CD1c-positive myeloid dendritic cell (primary cell): ENCODE measurements at regions not wholly inside any gene's neighbourhood (a gene's known extent, or its start where the extent isn't known, plus 50 kb on each side); places are given as distances from the start of the nearest gene placed in this dataset.
A peak's percentile ranks its signal among the peaks of the same experiment; 100 is the strongest.
"Not testable (repeated sequence)": the region's sequence is repeated elsewhere in the genome, so short reads cannot be mapped to it uniquely, and the experiment has no call there.

ENCODE experiments used
- DNase-seq: peaks from one replicate; pipeline ENCODE4 v3.0.0-alpha.2; 2016; ENCODE audit errors: extremely low spot score

- DNase-seq, result no peak
Measured at GRCh38 chr1:182331387-182331786, 60.2 kb downstream of the GLUL start.

GRCh38 chr1:182330303-182330702 is 61.3 kb downstream of the GLUL start:
- DNase-seq, result no peak

- no peak for DNase-seq
Measured at GRCh38 chr1:182329471-182329870, 62.1 kb downstream of the GLUL start.

GRCh38 chr1:182328591-182328990 is 63.0 kb downstream of the GLUL start:
- no peak for DNase-seq

- DNase-seq, result no peak
Measured at GRCh38 chr1:182325339-182325738, 66.3 kb downstream of the GLUL start.

- DNase-seq, result not testable (repeated sequence)
Measured at GRCh38 chr1:182321532-182321931, 70.1 kb downstream of the GLUL start.

- DNase-seq, result no peak
Measured at GRCh38 chr1:182317611-182318161, 73.9 kb downstream of the GLUL start.

- not testable (repeated sequence) for DNase-seq
Measured at GRCh38 chr1:182316454-182316853, 75.1 kb downstream of the GLUL start.

- no peak for DNase-seq
Measured at GRCh38 chr1:182315167-182315556, 76.4 kb downstream of the GLUL start.

GRCh38 chr1:182309631-182310351 is 81.8 kb downstream of the GLUL start:
- no peak for DNase-seq

- no peak for DNase-seq
Measured at GRCh38 chr1:182308826-182309225, 82.8 kb downstream of the GLUL start.

GRCh38 chr1:182307486-182307885 is 84.1 kb downstream of the GLUL start:
- not testable (repeated sequence) for DNase-seq

- DNase-seq, result no peak
Measured at GRCh38 chr1:182305861-182306260, 85.7 kb downstream of the GLUL start.

GRCh38 chr1:182304627-182305026 is 87.0 kb downstream of the GLUL start:
- DNase-seq, result no peak

GRCh38 chr1:182304218-182304617 is 87.4 kb downstream of the GLUL start:
- no peak for DNase-seq

- peak; percentile 26 for DNase-seq
Measured at GRCh38 chr1:182303778-182304177, 87.8 kb downstream of the GLUL start.

- DNase-seq, result no peak
Measured at GRCh38 chr1:182301467-182302198, 90.0 kb downstream of the GLUL start.

GRCh38 chr1:182301026-182301436 is 90.6 kb downstream of the GLUL start:
- DNase-seq, result peak; percentile 17

GRCh38 chr1:182299728-182300616 is 91.6 kb downstream of the GLUL start:
- peak; percentile 69 for DNase-seq

- not testable (repeated sequence) for DNase-seq
Measured at GRCh38 chr1:182299054-182299727, 92.4 kb downstream of the GLUL start.

- DNase-seq, result no peak
Measured at GRCh38 chr1:182297335-182297734, 94.3 kb downstream of the GLUL start.
